ENCODE measurements at regions not wholly inside any gene's neighbourhood (a gene's known extent, or its start where the extent isn't known, plus 50 kb on each side); places are given as distances from the start of the nearest gene placed in this dataset.

- TF ChIP-seq EZH2 (IDR thresholded peaks at IDR 0.05) (no peak), CTCF (IDR thresholded peaks at IDR 0.05) (no peak), EZH2phosphoT487 (IDR thresholded peaks at IDR 0.05) (no peak)
These were observed 51.3 kb upstream of the FER start for GRCh38 chr5:108696407-108696806.

Data from neural progenitor cell (in vitro differentiated cells).